Breast epithelium (tissue), 3 donors: ENCODE measurements at regions not wholly inside any gene's neighbourhood (a gene's known extent, or its start where the extent isn't known, plus 50 kb on each side); places are given as distances from the start of the nearest gene placed in this dataset.

Experiments used
- POLR2A ChIP-seq: fragments of 450-650 bp; IDR thresholded peaks from one replicate; pipeline ENCODE4 v1.6.1; 2016; ENCODE audit warnings: antibody characterized with exemption, mild to moderate bottlenecking, moderate library complexity
- POLR2AphosphoS5 ChIP-seq, 3 donors: sonication (generic); formaldehyde crosslinking; IDR thresholded peaks; one replicate each; pipeline ENCODE4 v1.6.1; 2017; ENCODE audit warnings: antibody characterized with exemption in 3 of 3
- TF ChIP-seq, protein P1 (sequence below), 3 donors: fragments of 450-650 bp; IDR thresholded peaks; one replicate each; pipeline ENCODE4 v1.5.1; 2016 to 2017; ENCODE audit warnings: antibody characterized with exemption in 3 of 3, mild to moderate bottlenecking in 3 of 3, moderate library complexity in 3 of 3

DNA sequence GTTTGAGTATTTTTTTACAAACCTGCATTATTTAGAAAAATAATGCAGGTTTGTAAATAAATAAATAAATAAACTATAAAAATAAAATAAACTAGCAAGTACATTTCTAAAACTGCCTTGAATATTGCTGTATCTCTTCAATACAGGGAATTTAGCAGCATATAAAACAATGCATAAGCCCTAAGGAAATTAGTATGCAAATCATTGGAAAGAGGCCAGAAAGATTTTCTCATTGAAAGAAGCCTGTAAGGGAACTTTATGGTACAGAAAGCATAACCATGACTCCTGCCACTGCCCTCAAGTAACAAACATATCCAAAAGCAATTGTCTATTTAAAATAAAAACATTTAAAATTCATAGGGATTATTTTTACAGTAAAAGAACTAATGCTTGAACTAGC is 387.3 kb downstream of the HINT1 start:
- TF ChIP-seq, protein P1, sequence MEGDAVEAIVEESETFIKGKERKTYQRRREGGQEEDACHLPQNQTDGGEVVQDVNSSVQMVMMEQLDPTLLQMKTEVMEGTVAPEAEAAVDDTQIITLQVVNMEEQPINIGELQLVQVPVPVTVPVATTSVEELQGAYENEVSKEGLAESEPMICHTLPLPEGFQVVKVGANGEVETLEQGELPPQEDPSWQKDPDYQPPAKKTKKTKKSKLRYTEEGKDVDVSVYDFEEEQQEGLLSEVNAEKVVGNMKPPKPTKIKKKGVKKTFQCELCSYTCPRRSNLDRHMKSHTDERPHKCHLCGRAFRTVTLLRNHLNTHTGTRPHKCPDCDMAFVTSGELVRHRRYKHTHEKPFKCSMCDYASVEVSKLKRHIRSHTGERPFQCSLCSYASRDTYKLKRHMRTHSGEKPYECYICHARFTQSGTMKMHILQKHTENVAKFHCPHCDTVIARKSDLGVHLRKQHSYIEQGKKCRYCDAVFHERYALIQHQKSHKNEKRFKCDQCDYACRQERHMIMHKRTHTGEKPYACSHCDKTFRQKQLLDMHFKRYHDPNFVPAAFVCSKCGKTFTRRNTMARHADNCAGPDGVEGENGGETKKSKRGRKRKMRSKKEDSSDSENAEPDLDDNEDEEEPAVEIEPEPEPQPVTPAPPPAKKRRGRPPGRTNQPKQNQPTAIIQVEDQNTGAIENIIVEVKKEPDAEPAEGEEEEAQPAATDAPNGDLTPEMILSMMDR (IDR thresholded peaks at IDR 0.05) = no peak
- no peak for TF ChIP-seq POLR2A
- TF ChIP-seq POLR2AphosphoS5 (IDR thresholded peaks at IDR 0.05) = no peak
